Natural killer cell (primary cell): ENCODE measurements at regions not wholly inside any gene's neighbourhood (a gene's known extent, or its start where the extent isn't known, plus 50 kb on each side); places are given as distances from the start of the nearest gene placed in this dataset.
A peak's percentile ranks its signal among the peaks of the same experiment; 100 is the strongest.

ENCODE experiments used
- ATAC-seq, 3 donors: fragments of 150-1000 bp in 2 of 3; fragments of 200-7000 bp in 1 of 3; cut with Tn5 transposase; 1 replicate in 1 of 3; 2 replicates in 2 of 3; pipeline ENCODE4 v1.10.0; 2021; ENCODE audit warnings: mild to moderate bottlenecking in 2 of 3, moderate library complexity in 2 of 3
- DNase-seq, 2 donors: peaks; one replicate each; pipeline versions ENCODE4 v3.0.0 to v3.0.0-alpha.2; 2013 to 2021; ENCODE audit warnings: mixed read lengths in 1 of 2
- H3K27ac ChIP-seq: one replicate; pipeline ENCODE4 v1.5.1; 2013; ENCODE audit warnings: mild to moderate bottlenecking, low read length
- H3K27me3 ChIP-seq: one replicate; pipeline ENCODE4 v1.6.1; 2013; ENCODE audit warnings: low read length; ENCODE audit not compliant: control insufficient read depth, insufficient read depth
- H3K36me3 ChIP-seq: one replicate; pipeline ENCODE4 v1.6.1; 2013; ENCODE audit warnings: low read length; ENCODE audit not compliant: control insufficient read depth, insufficient read depth
- H3K4me1 ChIP-seq: one replicate; pipeline ENCODE4 v1.6.1; 2013; ENCODE audit warnings: low read length; ENCODE audit not compliant: control insufficient read depth, insufficient read depth
- H3K4me3 ChIP-seq: one replicate; pipeline ENCODE4 v1.5.1; 2013; ENCODE audit warnings: low read length
- H3K9me3 ChIP-seq: one replicate; pipeline ENCODE4 v1.6.1; 2013; ENCODE audit warnings: low read length; ENCODE audit not compliant: control insufficient read depth, insufficient read depth
- H3K27ac Mint-ChIP-seq, 2 donors: one replicate each; pipeline ENCODE4 v1.8.0; 2022; ENCODE audit warnings: mild to moderate bottlenecking in 2 of 2, mixed read lengths in 2 of 2, moderate library complexity in 1 of 2
- H3K27me3 Mint-ChIP-seq, 2 donors: one replicate each; pipeline ENCODE4 v1.8.0; 2022; ENCODE audit warnings: low read depth in 2 of 2, mixed read lengths in 2 of 2
- H3K36me3 Mint-ChIP-seq: one replicate; pipeline ENCODE4 v1.8.0; 2022; ENCODE audit warnings: mixed read lengths
- H3K4me1 Mint-ChIP-seq, 2 donors: one replicate each; pipeline ENCODE4 v1.8.0; 2022; ENCODE audit warnings: mixed read lengths in 2 of 2
- H3K4me3 Mint-ChIP-seq: one replicate; pipeline ENCODE4 v1.8.0; 2022; ENCODE audit warnings: mild to moderate bottlenecking, moderate library complexity, mixed read lengths
- H3K9me3 Mint-ChIP-seq, 2 donors: one replicate each; pipeline ENCODE4 v1.8.0; 2022; ENCODE audit warnings: mixed read lengths in 2 of 2
- CTCF ChIP-seq: fragments of 200-600 bp; IDR thresholded peaks from one replicate; pipeline ENCODE4 v1.8.0; 2022; ENCODE audit warnings: antibody characterized with exemption
- WGBS: methylation state at CpG from one replicate; pipeline ENCODE4 v1.1.7; 2013; ENCODE audit warnings: missing lambda C conversion rate; ENCODE audit not compliant: insufficient coverage; 5-methylcytosine and 5-hydroxymethylcytosine counted together
- intact Hi-C: fragments of 100-400 bp; cut with micrococcal nuclease; formaldehyde crosslinking; loops from one replicate; pipeline ENCODE4 v1.14.2; 2022

- DNase-seq (no peak), ATAC-seq (no peak)
- no peaks in the 10 kb centered on the region for H3K27me3 Mint-ChIP-seq
- Histone ChIP-seq H3K4me3 (no peak overlapping the region), H3K36me3 (no peaks in the 10 kb centered on the region), H3K27ac (no peak overlapping the region), H3K27me3 (no peaks in the 10 kb centered on the region), H3K4me1 (no peaks in the 10 kb centered on the region), H3K9me3 (no peaks in the 10 kb centered on the region)
- no peaks in the 10 kb centered on the region for H3K9me3 Mint-ChIP-seq
- peaks cover 4 to 29% of the 10 kb centered on the region in 2 donors for H3K4me1 Mint-ChIP-seq
- no peak for TF ChIP-seq CTCF
- WGBS = 94% methylated on average over 1 of the region's 4 CpGs
- H3K27ac Mint-ChIP-seq = peak overlapping the region in 1 of 2 donors; percentile 79
- H3K36me3 Mint-ChIP-seq = no peaks in the 10 kb centered on the region
- H3K4me3 Mint-ChIP-seq = no peak overlapping the region
- intact Hi-C loops = no loop called here
Measured at GRCh38 chr2:8191427-8191826, 490.4 kb upstream of the ID2 start.

DNA sequence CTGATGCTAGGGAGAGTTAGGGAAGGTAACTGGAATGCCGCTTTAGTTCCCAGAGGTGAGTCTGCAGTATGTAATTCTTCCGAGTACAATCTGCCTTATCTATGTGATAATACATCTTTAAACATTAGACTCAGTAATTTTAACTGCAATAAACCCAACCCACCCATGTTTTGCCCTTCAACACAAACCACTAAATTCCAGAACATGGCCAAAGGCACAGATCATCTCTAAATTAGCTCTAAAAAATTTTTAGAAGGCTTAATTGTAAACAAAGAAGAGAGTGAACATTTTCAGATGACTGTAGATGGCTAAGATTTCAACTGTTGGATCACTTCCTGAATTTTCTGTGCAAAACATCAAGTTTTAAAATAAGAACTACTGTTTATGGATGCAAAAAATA lies 488.7 kb upstream of the ID2 start:
- ATAC-seq (no peak), DNase-seq (no peak)
- H3K4me1 ChIP-seq = no peaks in the 10 kb centered on the region
- intact Hi-C loops = no loop called here
- peaks cover 1% of the 10 kb centered on the region for H3K36me3 ChIP-seq
- no peak overlapping the region for H3K27ac ChIP-seq
- Mint-ChIP-seq H3K9me3 (no peaks in the 10 kb centered on the region), H3K27me3 (no peaks in the 10 kb centered on the region), H3K27ac (peak overlapping the region in 1 of 2 donors; percentile 68), H3K36me3 (peaks cover 12% of the 10 kb centered on the region), H3K4me1 (peaks cover 16 to 37% of the 10 kb centered on the region in 2 donors), H3K4me3 (no peak overlapping the region)
- H3K4me3 ChIP-seq = no peak overlapping the region
- no peak for TF ChIP-seq CTCF
- H3K27me3 ChIP-seq = no peaks in the 10 kb centered on the region
- H3K9me3 ChIP-seq = no peaks in the 10 kb centered on the region
- WGBS = 94% methylated on average over 2 of the region's 2 CpGs

DNA sequence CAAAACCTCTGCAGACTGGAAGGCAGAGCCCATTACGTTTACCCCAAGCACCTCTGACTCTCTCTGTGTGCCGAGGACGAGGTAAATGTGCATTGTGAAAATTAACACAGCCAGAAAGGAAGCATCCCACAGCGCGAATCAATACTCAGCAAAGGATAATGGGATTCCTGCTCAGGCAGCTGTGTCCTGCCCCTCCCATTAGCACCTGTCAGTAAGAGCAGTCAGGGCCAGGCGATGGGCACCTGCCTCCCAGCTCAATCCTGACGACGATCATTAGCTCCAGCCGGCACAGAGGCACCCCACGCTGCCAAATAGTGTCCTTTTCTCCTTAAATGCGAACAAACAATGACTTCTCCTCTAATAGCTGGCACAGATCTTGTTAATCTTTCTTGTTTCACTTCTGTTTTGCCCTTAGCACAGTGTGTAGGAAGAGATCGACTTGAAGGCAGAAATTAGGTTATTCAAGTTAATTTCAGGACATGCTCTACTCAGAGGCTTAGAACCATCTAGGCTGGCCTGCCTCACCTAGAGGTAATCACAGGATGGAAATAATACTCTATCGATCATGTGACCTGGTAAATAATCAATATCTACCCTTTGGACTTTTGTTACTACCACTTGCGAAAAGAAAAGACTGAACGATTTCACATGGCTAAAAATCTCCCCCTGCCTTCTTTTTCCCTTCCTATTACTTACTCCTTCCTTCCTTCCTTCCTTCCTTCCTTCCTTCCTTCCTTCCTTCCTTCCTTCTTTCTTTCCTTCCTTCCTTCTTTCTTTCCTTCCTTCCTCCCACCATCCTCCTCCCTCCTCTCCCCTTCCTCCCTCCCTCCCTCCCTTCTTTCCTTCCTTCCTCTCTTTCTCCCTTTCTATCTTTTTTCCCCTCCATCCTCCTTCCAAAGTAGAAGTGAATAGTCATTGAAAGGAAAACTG lies 487.9 kb upstream of the ID2 start:
- Histone ChIP-seq H3K9me3 (no peaks in the 10 kb centered on the region), H3K36me3 (peaks cover 2% of the 10 kb centered on the region), H3K27ac (no peak overlapping the region), H3K27me3 (no peaks in the 10 kb centered on the region), H3K4me3 (no peak overlapping the region), H3K4me1 (peaks cover 4% of the 10 kb centered on the region)
- H3K27me3 Mint-ChIP-seq = no peaks in the 10 kb centered on the region
- ATAC-seq (no peak), DNase-seq (no peak)
- H3K9me3 Mint-ChIP-seq = no peaks in the 10 kb centered on the region
- no peak for TF ChIP-seq CTCF
- WGBS = 86% methylated on average over 15 of the region's 15 CpGs
- peak overlapping the region in 1 of 2 donors; percentile 68 for H3K27ac Mint-ChIP-seq
- no peak overlapping the region for H3K4me3 Mint-ChIP-seq
- H3K36me3 Mint-ChIP-seq = peaks cover 20% of the 10 kb centered on the region
- peaks cover 24 to 45% of the 10 kb centered on the region in 2 donors for H3K4me1 Mint-ChIP-seq
- intact Hi-C loops = no loop called here
